BE2C (cell line): ENCODE measurements at regions not wholly inside any gene's neighbourhood (a gene's known extent, or its start where the extent isn't known, plus 50 kb on each side); places are given as distances from the start of the nearest gene placed in this dataset.

Source experiments
- DNase-seq: peaks from one replicate; pipeline ENCODE4 v3.0.0-alpha.2; 2020
- H3K27me3 ChIP-seq: fragments of 250-450 bp; sonication (Bioruptor Pico); 2 replicates; pipeline ENCODE4 v1.5.1; 2020; ENCODE audit warnings: mild to moderate bottlenecking
- H3K36me3 ChIP-seq: fragments of 250-450 bp; sonication (Bioruptor Pico); 2 replicates; pipeline ENCODE4 v1.5.1; 2020; ENCODE audit warnings: mild to moderate bottlenecking
- H3K4me1 ChIP-seq: fragments of 250-450 bp; sonication (Bioruptor Pico); 2 replicates; pipeline ENCODE4 v1.5.1; 2020
- H3K4me3 ChIP-seq: 2 replicates; pipeline ENCODE4 v1.5.1; 2011; ENCODE audit warnings: low read depth, low read length
- H3K9me3 ChIP-seq: fragments of 250-450 bp; sonication (Bioruptor Pico); 2 replicates; pipeline ENCODE4 v1.5.1; 2020
- CTCF ChIP-seq: IDR thresholded peaks from 2 replicates; pipeline ENCODE4 v1.5.1; 2012; ENCODE audit warnings: mild to moderate bottlenecking, low read depth, low read length

- DNase-seq: no peak
- H3K9me3 ChIP-seq: no peaks in the 10 kb centered on the region
- H3K27me3 ChIP-seq: no peaks in the 10 kb centered on the region
- no peaks in the 10 kb centered on the region for H3K36me3 ChIP-seq
- no peak for TF ChIP-seq CTCF
- H3K4me3 ChIP-seq: no peak overlapping the region
- no peaks in the 10 kb centered on the region for H3K4me1 ChIP-seq
Measured at GRCh38 chr13:75146436-75146835, 335.5 kb downstream of the TBC1D4 start.

- no peak for TF ChIP-seq CTCF
- Histone ChIP-seq H3K4me1 (no peaks in the 10 kb centered on the region), H3K9me3 (no peaks in the 10 kb centered on the region), H3K27me3 (no peaks in the 10 kb centered on the region), H3K36me3 (no peaks in the 10 kb centered on the region), H3K4me3 (no peak overlapping the region)
- DNase-seq: no peak
Measured at GRCh38 chr13:75145927-75146326, 336.0 kb downstream of the TBC1D4 start.

GRCh38 chr13:75139291-75139690, 342.7 kb downstream of the TBC1D4 start:
- Histone ChIP-seq H3K36me3 (no peaks in the 10 kb centered on the region), H3K27me3 (no peaks in the 10 kb centered on the region), H3K9me3 (no peaks in the 10 kb centered on the region), H3K4me1 (no peaks in the 10 kb centered on the region), H3K4me3 (no peak overlapping the region)
- no peak for TF ChIP-seq CTCF
- no peak for DNase-seq

GRCh38 chr13:75137911-75138571, 343.9 kb downstream of the TBC1D4 start:
- no peak for TF ChIP-seq CTCF
- Histone ChIP-seq H3K4me1 (no peaks in the 10 kb centered on the region), H3K36me3 (no peaks in the 10 kb centered on the region), H3K9me3 (no peaks in the 10 kb centered on the region), H3K27me3 (no peaks in the 10 kb centered on the region), H3K4me3 (no peak overlapping the region)
- no peak for DNase-seq

GRCh38 chr13:75136151-75136550, 345.8 kb downstream of the TBC1D4 start:
- Histone ChIP-seq H3K4me3 (no peak overlapping the region), H3K9me3 (no peaks in the 10 kb centered on the region), H3K36me3 (no peaks in the 10 kb centered on the region), H3K27me3 (no peaks in the 10 kb centered on the region), H3K4me1 (no peaks in the 10 kb centered on the region)
- TF ChIP-seq CTCF: no peak
- no peak for DNase-seq

GRCh38 chr13:75135325-75135825, 346.6 kb downstream of the TBC1D4 start:
- no peak for DNase-seq
- Histone ChIP-seq H3K4me1 (no peaks in the 10 kb centered on the region), H3K9me3 (no peaks in the 10 kb centered on the region), H3K36me3 (no peaks in the 10 kb centered on the region), H3K4me3 (no peak overlapping the region), H3K27me3 (no peaks in the 10 kb centered on the region)
- no peak for TF ChIP-seq CTCF
